ENCODE measurements at regions not wholly inside any gene's neighbourhood (a gene's known extent, or its start where the extent isn't known, plus 50 kb on each side); places are given as distances from the start of the nearest gene placed in this dataset.

- TF ChIP-seq, protein P1, sequence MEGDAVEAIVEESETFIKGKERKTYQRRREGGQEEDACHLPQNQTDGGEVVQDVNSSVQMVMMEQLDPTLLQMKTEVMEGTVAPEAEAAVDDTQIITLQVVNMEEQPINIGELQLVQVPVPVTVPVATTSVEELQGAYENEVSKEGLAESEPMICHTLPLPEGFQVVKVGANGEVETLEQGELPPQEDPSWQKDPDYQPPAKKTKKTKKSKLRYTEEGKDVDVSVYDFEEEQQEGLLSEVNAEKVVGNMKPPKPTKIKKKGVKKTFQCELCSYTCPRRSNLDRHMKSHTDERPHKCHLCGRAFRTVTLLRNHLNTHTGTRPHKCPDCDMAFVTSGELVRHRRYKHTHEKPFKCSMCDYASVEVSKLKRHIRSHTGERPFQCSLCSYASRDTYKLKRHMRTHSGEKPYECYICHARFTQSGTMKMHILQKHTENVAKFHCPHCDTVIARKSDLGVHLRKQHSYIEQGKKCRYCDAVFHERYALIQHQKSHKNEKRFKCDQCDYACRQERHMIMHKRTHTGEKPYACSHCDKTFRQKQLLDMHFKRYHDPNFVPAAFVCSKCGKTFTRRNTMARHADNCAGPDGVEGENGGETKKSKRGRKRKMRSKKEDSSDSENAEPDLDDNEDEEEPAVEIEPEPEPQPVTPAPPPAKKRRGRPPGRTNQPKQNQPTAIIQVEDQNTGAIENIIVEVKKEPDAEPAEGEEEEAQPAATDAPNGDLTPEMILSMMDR (IDR thresholded peaks at IDR 0.05), result no peak
- no peak for TF ChIP-seq POLR2A (IDR thresholded peaks at IDR 0.05)
These were observed 129.9 kb downstream of the TEX36 start for GRCh38 chr10:125553091-125553490.

Data from esophagus squamous epithelium (tissue), 4 donors.